GM18870 (cell line): ENCODE measurements at regions not wholly inside any gene's neighbourhood (a gene's known extent, or its start where the extent isn't known, plus 50 kb on each side); places are given as distances from the start of the nearest gene placed in this dataset.
"Not testable (repeated sequence)": the region's sequence is repeated elsewhere in the genome, so short reads cannot be mapped to it uniquely, and the experiment has no call there.

Experiments used
- ATAC-seq: cut with Tn5 transposase; IDR thresholded peaks from one replicate; pipeline ENCODE4 v1.9.1; 2021; ENCODE audit warnings: moderate library complexity; ENCODE audit not compliant: unreplicated experiment

DNA sequence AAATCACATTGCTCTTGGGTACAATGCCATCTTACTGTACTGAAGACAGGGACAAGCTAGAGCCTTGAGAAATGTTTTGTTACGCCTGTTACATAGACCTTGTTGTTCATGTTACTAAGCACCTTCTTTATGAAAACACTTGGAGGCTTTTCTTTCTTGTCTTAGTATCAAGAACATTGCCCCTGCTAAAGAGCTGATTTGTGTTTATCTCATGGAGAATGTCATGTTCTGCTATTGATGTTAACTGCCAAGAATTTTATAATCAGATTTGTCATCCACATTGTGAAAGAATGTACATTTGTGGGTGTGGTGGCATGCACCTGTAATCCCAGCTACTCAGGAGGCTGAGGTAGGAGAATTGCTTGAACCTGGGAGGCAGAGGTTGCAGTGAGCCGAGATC is 431.3 kb upstream of the MDFIC2 start:
- ATAC-seq: no peak

DNA sequence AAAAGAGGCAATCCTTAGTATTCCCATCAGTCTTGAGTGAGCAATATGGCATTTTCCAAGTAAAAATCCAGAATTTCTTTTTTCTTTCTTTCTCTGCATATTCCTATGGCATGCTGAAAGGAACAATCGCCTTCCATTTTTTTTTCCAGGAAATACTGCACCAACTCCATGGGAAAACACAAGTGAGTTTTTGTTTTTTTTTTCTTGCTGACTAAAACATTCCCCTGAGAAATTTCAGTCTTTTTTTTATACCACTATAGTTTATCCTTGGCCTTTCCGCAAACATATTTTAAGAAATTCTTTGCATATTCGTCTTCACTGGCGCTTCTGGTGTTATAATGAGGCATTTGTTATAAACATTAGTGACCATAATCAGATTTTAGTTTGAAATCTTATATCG is 429.6 kb upstream of the MDFIC2 start:
- ATAC-seq: no peak

DNA sequence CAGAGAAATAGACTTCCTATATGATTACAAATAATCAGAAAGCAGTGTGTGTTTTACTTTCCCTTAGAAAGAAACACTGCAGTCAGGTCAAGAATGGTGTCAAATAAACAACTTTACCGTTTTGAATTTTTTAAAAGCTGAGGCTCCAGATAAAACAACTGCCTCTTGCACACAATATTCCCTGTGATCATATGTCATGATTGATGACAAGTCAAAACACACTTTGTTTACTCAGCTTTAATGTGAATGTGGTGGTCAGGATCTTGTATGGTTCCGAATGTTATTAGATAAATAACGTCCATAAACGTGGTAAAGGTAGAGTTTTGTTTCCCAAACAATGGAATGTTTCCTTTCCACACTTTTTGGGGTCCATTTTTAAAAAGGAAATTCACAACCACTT is 428.4 kb upstream of the MDFIC2 start:
- no peak for ATAC-seq

DNA sequence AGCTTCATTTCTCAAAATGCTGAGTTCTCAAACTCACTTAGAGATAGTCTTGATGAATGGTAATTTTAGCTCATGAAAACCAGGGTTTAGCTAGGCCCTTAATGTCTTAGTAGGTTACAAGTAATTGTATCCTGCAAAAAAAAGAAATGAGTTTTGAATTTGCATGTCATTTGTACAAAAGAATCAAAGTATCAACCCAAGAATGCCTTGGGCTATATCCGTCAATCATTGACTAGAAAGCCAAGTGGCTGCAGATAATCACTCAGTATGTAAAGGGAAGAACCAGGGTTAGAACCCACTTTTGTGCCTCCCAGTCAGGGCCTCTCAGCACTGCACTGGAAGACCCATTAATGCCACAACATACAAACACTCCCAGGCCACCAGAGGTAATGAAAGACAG is 427.6 kb upstream of the MDFIC2 start:
- ATAC-seq: no peak

DNA sequence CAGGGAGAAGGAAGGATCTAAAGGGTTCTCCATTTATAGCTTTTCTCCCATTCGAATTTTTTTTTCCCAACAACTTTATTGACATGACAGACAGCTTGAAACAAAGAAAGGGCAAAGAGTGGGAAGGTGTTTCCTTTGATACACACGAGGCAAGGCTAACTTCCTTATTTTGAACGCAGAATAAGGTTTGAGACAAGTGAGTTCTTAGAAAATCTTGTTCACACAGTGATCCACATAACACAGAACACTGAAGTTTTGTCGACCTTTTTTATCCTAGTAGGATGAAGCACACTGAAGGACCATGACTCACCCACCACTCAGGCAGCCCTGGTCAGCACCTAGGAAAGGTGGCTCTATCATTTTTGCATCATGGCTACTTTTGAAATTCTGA is 425.8 kb upstream of the MDFIC2 start:
- ATAC-seq: no peak

DNA sequence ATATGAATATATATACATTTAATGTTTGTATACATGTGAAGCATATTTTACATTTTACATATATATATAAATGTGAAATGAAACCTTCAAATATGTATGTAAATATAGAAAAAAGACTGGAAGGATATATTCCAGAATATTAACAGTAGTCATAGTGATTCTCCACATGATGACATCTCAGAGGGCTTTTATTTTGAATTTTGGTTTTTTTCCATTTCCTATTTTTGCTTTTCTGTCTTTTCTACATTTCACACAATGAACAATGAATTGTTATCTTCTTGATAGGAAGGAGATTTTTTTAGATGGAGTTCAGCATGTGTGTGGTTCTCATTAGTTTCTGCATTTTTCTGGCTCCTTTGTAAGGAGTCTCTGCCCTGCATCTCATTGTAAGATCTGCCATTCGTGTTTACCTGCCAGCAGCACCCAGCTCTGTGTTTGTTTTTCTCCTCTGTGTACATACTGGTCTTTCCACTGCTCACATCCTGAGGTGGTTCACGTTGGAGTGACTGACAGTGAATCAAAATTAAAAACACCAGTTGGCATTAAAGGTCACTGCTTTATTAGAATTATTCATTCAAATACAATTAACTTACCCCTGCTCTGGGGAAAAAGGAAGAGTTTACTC is 425.3 kb upstream of the MDFIC2 start:
- ATAC-seq: no peak

DNA sequence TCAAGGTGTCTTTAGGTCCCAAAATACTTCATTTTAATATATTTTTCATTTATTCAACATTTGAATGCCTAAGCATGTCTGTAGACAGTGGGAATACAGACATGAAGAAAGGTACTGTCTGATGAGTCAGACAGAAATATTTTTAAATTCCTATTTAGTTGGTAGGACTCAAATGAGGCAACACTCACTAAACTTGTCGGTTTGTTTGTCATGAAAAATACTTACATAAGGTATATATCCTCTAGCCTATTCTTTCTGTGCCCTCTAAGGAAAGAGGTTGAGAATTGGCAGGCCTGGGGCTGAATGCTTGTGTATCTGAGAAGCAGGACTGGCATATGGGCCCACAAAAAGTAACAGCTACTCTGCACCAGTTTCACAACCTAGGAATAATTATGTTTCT is 423.6 kb upstream of the MDFIC2 start:
- ATAC-seq: no peak

DNA sequence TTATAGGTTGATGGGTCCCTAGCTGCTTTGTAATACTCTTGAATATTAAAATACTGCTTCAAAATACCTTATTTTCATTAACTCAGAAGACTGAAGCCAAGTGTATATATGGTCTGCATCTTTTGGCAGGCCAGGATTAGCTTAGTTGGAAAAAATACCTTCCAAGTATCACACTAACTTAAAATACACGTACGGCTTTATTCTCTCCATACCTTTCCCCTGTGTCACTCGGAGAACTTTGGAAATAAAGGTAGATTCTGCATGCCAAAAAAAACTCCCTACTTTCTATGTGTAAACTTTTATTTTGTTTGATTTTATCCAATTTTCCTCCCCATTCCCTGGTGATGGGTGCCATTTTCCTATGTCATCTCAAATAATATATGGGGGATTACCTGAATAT is 422.3 kb upstream of the MDFIC2 start:
- no peak for ATAC-seq

DNA sequence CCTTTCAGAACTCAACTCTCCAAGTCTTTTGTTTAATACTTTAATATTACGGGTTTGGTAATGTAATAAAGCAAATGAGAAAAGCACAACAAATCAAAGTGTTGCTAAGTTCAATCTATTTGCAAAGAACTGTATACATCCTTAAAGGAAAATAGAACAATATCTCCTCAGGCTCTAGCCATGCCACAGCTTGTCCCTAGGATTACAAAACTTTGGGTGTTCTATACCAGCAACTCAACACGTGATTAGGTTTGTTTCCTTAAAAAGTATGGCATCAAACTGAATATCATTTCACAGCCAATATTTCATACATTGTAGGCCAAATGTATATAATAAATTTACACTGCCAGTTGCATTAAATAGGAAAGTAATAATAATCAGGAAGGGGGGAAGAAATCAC is 418.6 kb upstream of the MDFIC2 start:
- no peak for ATAC-seq

DNA sequence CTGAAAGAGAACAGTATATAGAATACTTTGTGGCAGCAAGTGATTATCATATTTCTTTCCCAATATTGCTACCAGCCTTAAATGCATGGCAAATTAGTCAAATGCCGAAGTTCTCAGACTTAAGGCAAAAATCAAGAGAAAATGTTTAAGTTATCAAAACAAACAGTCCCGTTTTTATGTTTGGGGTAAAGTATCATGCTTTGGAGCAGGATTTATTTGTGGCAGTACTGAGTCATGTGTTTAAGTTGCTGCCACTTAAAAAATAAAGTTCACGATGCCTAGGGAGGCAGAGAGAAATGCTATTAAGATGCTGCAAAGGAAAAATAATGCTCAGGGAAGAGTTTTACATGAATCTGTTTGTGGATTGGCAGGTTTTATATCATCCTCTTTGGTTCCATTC is 417.4 kb upstream of the MDFIC2 start:
- no peak for ATAC-seq

DNA sequence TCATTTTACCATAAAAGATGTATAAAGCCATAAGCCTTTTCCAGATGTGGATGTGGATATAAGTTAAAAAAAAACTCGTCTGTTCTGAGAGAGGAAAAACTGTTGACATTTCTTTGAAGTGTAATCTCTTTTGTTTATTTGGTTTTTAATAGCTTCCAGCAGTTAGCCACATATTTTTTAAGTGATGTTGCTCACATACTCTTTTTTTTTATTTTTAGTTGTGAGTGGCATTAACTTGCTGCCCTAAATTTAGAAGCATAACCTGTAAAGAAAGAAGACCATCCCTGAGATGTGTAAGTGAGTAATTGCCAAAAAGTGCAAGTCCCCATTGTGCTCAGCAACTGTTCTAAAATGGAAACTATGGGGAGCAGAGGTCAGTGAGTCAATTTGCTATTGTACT is 415.9 kb upstream of the MDFIC2 start:
- no peak for ATAC-seq

DNA sequence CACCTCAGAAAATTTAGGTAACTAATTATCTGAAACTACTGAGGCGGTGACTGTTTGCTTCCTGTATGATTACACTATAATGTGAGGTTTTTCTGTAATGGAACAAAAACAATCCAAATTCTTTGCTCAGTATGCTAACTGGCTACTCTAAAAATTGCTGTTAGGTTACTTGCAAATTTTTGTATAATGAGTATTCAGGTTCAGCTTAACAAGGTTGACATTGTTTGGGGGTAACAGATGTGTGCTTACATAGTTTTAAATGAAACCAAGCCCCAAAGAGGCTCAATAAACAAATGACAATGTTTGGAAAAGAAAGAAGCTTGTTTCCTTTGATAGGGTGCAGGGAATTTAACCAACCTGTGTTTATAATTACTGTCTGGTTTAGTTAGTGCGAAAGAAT is 414.5 kb upstream of the MDFIC2 start:
- ATAC-seq: no peak

DNA sequence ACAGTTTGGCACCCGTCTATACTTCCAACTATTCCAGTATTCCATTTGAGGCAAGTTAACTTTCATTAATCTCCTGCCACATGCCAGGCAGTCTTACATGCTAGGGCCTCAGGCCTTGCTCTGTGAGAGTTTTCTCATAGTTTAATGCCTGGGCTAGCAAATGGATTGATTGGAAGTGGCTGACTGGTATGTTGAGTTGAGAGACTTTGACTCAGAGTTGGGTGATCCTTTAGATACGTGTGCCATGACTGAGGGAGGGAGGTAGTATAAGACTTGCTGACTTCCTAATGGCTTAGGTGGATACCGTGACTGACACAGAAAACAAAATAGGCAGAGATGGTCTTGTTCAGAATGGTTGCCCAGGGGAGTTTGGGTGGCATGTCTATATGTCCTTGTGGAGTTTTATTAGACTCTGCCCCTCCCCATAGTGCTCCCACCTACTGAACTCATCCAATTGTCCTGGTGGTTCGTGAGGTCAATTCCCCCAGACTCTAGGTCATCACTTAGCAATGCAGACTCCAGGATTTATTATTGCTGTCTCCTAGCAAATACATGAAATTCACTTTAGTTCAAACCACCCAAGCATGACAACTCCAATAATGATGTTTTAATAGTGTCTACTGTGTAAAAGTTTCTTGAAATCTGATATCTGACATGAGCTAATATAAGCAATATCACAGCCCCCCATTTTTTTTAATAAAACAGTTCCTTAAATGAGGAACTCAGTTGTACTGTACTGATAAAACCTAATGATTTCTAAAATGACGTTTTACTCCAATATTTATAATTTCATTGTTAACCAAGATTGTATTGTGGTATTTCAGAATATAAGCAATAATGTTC is 413.9 kb upstream of the MDFIC2 start:
- no peak for ATAC-seq

DNA sequence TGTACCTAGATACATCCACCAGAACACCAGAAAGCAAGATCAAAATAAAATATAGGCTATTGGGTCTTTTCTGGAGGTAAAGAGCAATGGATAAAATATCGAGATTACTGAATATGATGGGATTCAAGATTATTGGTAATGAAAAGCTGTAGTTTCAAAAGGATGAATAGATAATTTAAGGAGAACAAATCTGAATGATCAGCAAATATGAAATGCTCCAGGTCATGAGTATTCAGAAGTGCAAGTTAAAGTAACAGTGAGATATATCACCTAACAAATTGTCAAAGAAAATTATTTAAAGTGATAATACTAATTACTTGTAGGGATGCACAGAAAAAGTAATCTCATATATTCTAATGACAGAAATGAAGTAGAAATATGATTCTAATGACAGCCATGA is 409.6 kb upstream of the MDFIC2 start:
- no peak for ATAC-seq

DNA sequence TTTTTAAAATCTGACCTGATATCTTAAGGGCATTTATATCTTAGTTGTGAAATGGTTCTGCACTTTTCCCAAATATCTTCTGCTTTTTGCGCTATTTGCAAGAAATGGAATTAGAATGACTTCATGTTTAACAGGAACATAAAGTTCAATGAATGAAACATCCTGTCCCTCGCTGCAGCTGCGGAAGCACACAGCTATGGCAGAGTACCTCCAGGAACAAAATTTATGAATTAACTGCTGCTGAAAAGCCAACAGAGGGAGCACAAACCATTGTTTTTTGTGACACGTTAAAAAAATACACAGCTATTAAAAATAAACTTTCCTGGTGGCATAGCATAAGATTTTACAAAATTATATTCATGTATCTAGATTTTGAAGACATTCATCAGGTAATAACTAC is 404.4 kb upstream of the MDFIC2 start:
- no peak for ATAC-seq

DNA sequence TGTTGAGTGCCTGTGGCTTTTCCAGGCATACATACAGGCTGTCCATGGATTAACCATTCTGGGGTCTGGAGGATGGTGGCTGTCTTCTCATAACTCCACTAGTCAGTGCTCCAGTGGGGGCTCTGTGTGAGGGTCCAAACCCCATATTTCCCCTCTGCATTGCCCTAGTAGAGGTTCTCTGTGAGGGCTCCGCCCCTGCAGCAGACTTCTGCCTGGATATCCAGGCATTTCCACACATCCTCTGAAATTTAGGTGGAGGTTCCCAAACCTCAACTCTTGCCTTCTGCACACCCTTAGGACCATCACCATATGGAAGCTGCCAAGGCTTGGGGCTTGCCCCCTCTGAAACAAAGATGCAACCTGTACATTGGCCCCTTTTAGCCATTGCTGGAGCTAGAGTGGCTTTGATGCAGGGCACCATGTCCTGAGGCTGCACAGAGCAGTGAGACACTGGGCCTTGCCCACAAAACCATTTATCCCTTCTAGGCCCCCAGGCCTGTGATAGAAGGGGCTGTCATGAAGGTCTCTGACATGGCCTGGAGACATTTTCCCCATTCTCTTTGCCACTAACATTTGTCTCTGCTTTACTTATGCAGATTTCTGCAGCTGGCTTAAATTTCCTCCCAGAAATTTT is 400.1 kb upstream of the MDFIC2 start:
- ATAC-seq: no peak

DNA sequence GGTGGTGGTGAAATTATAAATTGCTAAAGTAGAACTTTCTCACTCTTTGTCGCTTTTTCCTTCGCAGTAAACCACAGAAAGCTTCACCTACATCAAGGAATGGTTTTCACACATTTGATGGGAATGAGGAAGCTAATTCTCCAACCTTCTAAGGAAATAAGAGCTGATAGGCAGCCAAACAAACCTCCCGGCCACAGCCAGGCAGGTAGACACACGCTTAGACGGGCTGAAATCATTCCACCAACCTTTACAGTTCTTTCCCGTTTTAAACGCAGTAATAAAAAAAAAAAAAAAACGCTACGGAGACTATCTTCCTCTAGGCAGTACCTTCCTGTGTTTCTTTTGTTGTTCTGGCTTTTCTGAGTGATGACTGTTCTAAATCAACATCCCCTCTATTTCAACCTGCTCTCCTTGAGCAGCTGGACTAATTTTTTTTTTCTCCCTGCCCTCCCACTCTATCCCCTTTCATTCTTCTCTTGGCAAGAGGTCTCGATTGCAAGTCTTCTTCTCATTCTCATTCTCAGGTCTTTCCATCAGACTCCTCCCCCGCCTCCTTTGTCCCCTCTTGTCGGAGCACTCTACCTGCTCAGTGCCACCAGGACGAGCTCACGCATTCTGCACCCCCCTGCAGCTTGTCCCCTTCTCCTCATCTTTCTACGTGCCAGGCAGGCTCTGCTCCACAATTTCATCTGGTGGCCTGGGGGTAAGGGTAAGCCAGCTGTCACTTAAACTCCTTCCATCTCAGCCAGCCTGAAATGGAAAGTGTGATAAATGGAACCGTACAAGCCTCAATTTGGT is 391.1 kb upstream of the MDFIC2 start:
- no peak for ATAC-seq

DNA sequence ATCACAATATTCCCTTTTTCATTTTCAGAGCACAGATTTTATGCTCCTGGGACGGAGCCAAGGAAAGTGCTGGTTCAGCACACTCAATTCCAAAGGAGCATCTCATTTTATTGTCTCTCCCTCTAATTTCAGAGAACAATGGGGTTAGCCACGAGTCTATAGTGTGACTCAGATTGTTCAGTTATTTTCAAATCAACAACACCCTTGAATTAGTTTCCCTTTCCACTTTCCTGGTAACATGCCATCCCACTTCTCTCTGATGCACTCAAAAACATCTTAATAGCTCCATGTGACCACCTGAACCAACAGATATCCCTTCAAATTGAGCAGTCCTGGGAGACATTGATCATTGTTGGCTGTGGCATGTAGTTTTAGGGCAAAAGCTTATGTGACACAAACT is 389.7 kb upstream of the MDFIC2 start:
- ATAC-seq: no peak

DNA sequence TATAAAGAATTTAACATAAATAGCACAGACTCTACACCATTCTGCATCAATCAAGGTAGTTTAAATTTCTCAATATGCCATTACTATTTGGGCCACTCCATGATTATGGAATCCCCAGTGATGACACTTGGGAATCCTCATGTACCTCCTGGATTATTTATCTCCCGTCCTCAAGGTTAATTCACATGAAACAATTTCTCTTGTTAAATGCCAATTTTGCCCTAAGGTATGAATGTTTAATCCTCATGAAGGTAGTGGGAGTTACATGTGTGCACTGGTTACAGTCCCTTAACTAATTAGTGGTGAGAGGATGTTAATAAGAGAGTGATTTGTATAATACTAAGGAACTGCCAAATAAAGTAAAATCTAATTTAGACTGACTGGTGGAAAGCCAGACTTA is 372.3 kb upstream of the MDFIC2 start:
- ATAC-seq: no peak

DNA sequence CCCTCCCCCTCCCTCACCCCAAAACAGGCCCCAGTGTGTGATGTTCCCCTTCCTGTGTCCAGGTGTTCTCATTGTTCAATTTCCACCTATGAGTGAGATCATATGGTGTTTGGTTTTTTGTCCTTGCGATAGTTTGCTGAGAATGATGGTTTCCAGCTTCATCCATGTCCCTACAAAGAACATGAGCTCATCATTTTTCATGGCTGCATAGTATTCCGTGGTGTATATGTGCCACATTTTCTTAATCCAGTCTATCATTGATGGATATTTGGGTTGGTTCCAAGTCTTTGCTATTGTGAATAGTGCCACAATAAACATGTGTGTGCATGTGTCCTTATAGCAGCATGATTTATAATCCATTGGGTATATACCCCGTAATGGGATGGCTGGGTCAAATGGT is 363.4 kb upstream of the MDFIC2 start:
- not testable (repeated sequence) for ATAC-seq

DNA sequence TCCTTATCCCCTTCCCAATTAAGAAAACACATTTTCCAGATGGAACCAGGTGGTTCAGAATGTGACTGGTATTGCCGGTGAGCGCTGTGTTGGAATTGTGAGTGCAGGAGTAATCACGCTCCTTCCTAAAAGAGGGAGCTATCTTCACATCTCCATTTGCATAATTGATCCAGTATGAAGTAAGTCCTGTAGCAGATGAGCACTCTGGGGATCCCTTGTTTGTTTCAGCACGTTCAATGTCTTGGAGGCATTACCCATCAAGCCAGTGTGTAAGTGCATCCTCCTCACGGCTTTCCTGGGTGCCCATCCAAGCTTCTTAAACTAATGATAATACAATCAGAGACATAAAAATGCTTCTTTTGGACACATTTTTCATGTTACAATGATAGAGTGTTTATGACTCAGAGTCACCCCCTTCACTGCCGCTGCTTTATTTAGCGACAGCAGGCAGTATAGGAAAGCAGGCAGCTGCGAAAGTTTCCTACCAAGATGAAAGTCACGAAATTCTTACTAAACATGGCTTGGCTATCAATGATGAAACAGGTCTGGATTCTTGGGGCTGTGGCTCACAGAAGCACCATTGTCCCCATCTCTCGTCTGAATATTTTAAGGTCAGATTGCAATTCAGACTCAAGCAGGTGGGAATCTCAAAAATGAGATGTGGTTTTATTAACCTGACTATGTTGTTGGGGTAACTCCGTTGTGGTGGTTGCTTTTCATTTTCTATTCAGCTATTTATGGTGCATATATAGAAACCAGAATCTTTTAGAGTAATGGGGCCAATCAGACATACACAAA is 346.3 kb upstream of the MDFIC2 start:
- ATAC-seq: no peak
